BLaER1 (cell line): ENCODE measurements at regions not wholly inside any gene's neighbourhood (a gene's known extent, or its start where the extent isn't known, plus 50 kb on each side); places are given as distances from the start of the nearest gene placed in this dataset.

Source experiments
- H3K27ac ChIP-seq: shearing (Covaris generic); formaldehyde crosslinking; 2 replicates; pipeline ENCODE4 v1.8.1; 2022
- H3K27me3 ChIP-seq: shearing (Covaris generic); formaldehyde crosslinking; 2 replicates; pipeline ENCODE4 v1.8.1; 2022
- H3K36me3 ChIP-seq: shearing (Covaris generic); formaldehyde crosslinking; 2 replicates; pipeline ENCODE4 v1.8.1; 2022
- H3K4me1 ChIP-seq: shearing (Covaris generic); formaldehyde crosslinking; 2 replicates; pipeline ENCODE4 v1.8.1; 2022
- H3K4me2 ChIP-seq: shearing (Covaris generic); formaldehyde crosslinking; 2 replicates; pipeline ENCODE4 v1.8.1; 2022
- H3K4me3 ChIP-seq: shearing (Covaris generic); formaldehyde crosslinking; 2 replicates; pipeline ENCODE4 v1.8.1; 2022
- H3K9ac ChIP-seq: shearing (Covaris generic); formaldehyde crosslinking; 2 replicates; pipeline ENCODE4 v1.8.1; 2022
- H3K9me3 ChIP-seq: shearing (Covaris generic); formaldehyde crosslinking; 2 replicates; pipeline ENCODE4 v1.8.1; 2022
- H4K20me1 ChIP-seq: shearing (Covaris generic); formaldehyde crosslinking; 2 replicates; pipeline ENCODE4 v1.8.1; 2022
- Cebpa-rat ChIP-seq: shearing (Covaris generic); IDR thresholded peaks from 2 replicates; pipeline ENCODE4 v1.8.1; 2022

DNA sequence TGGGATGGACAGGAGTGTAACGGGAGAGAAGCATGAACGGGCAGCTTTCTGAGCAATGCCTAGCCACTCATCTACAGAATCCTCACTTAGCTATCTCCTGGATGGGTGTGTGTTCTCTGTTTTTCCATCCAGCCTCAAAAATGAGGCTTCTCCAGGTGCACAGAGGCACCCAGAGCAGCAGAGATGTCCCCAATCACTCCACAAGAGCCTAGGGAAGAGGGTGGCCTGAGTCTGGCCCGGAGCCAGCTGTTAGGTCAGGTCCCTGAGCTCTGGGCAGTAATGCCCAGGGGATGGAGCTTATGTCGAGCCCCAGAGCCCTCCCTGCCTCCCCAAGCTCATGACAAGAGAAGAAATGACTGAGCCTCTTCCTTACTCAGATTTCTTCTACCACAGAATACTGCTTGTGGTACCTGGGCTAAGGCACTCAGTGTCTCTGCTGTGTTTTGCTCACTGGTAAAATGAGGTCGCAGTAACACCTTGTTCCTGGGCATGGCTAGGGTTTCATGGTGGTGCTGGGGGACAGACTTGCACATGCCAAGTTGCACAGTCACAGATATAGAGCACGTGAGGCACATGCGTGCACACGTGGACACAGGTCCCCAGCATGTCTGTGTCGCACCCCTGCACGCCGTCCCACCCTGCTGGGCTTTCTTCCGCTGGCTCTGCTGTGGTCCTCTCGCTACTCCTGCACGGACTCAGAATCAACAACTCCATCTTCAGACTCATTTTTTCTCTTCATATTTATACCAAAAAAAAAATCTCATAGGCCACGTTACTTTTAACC, 86.6 kb upstream of the SOX1 start:
- no peaks in the 10 kb centered on the region for H3K27me3 ChIP-seq
- TF ChIP-seq Cebpa-rat, result no peak
- no peaks in the 10 kb centered on the region for H4K20me1 ChIP-seq

DNA sequence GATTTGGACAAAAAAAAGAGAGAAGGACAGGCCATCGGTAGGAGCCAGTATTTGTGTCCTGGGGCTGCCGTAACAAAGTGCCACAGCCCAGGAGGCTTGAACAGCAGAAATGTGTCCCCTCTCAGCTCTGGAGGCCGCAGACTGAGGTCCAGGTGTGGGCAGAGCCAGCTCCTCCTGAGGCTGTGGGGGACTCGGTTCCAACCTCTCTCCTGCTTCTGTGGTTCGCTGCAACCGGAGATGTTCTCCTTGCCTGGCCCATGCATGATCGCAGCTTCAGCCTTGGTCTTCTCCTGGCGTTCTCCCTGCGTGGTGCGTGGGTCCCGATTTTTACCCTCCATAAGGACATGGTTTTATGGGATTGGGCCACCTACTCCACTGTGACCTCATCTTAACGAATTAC, 85.9 kb upstream of the SOX1 start:
- Histone ChIP-seq H3K4me2 (no peak overlapping the region), H3K27ac (no peak overlapping the region), H3K9me3 (no peaks in the 10 kb centered on the region), H3K36me3 (no peaks in the 10 kb centered on the region), H3K27me3 (no peaks in the 10 kb centered on the region), H4K20me1 (no peaks in the 10 kb centered on the region), H3K4me3 (no peak overlapping the region), H3K4me1 (no peaks in the 10 kb centered on the region), H3K9ac (no peak overlapping the region)
- TF ChIP-seq Cebpa-rat, result no peak

More for the DNA sequence above, 86.6 kb upstream of the SOX1 start:
- no peaks in the 10 kb centered on the region for H3K36me3 ChIP-seq
- H3K4me1 ChIP-seq, result no peaks in the 10 kb centered on the region
- H3K4me3 ChIP-seq, result no peak overlapping the region
- no peaks in the 10 kb centered on the region for H3K9me3 ChIP-seq
- no peak overlapping the region for H3K27ac ChIP-seq
- no peak overlapping the region for H3K9ac ChIP-seq
- H3K4me2 ChIP-seq, result no peak overlapping the region

DNA sequence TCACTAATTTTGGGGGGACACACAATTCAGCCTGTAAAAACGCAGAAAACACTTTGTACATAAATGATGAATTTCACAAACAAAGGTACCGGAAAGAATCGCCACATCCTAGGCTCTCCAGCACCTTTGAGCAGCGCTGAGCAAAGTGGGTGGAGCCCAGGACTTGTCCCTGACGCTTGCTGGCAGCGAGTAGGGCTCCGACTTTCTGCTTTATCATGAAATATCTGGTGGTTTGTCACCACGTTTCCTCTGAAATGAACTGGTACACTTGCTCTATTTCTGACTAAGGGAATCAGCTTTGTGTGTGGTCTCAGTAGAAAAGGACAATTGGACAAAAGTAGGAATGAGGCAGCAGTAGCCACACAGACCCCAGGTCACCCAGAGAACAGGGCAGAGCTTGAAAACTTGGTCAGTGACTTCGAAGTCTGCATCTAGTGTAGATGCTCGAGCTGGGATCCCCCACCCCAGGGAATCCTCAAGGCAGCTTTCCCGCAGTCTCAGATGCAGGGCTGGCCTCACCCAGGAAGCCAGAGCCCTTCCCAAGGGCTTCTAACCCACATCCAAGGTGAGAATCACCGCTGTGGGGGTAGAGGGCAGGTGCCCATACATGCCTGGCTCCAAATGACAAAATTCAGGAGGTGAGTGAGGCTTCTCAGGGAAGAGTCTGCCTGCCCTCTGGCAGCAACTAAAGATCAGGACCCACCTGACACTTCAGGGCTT, 85.3 kb upstream of the SOX1 start:
- Histone ChIP-seq H4K20me1 (no peaks in the 10 kb centered on the region), H3K9me3 (no peaks in the 10 kb centered on the region), H3K36me3 (no peaks in the 10 kb centered on the region), H3K4me2 (no peak overlapping the region), H3K9ac (no peak overlapping the region), H3K4me1 (no peaks in the 10 kb centered on the region), H3K4me3 (no peak overlapping the region), H3K27me3 (no peaks in the 10 kb centered on the region), H3K27ac (no peak overlapping the region)
- TF ChIP-seq Cebpa-rat, result no peak

DNA sequence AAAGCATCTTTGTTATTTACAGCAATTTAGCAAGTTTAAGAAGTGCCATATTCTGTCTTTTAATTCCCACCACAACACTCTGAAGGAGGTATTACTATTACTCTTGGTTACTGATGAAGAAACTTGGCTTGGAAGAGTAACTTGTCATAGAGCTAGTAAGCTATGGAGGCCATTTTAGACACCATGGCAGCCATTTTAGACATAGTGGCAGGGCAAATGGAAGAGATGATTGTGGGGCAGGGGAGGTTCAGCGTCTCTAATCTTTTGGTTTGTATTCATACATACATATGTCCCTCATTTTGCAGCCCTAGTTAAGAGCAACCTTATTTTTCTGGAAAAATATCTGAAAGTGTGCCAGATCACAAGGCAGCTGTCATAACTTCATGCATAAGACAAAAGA, 82.6 kb upstream of the SOX1 start:
- H3K27me3 ChIP-seq, result no peaks in the 10 kb centered on the region
- H3K4me1 ChIP-seq, result no peaks in the 10 kb centered on the region
- H4K20me1 ChIP-seq, result no peaks in the 10 kb centered on the region
- TF ChIP-seq Cebpa-rat, result no peak
- no peaks in the 10 kb centered on the region for H3K36me3 ChIP-seq
- H3K9ac ChIP-seq, result no peak overlapping the region
- H3K27ac ChIP-seq, result no peak overlapping the region
- H3K4me3 ChIP-seq, result no peak overlapping the region
- no peak overlapping the region for H3K4me2 ChIP-seq
- H3K9me3 ChIP-seq, result peaks cover 15% of the 10 kb centered on the region

DNA sequence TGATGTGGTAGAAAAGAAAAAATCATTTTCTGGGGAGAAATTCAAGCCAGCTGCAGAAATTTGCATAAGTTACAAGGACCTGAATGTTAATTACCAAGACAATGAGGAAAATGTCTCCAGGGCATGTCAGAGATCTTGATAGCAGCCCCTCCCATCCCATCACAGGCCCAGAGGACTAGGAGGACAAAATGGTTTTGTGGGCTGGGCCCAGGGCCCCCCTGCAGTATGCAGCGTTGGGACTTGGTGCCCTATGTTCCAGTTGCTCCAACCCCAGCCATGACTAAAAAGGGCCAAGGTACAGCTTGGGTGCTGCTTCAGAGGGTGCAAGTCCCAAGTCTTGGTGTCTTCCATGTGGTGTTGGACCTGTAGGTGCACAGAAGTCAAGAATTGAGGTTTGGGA, 76.6 kb upstream of the SOX1 start:
- Histone ChIP-seq H3K27me3 (no peaks in the 10 kb centered on the region), H4K20me1 (no peaks in the 10 kb centered on the region), H3K27ac (no peak overlapping the region), H3K36me3 (no peaks in the 10 kb centered on the region), H3K9ac (no peak overlapping the region), H3K4me1 (no peaks in the 10 kb centered on the region), H3K4me3 (peak overlapping the region; percentile 21), H3K9me3 (peaks cover 56% of the 10 kb centered on the region), H3K4me2 (no peak overlapping the region)
- TF ChIP-seq Cebpa-rat, result no peak

DNA sequence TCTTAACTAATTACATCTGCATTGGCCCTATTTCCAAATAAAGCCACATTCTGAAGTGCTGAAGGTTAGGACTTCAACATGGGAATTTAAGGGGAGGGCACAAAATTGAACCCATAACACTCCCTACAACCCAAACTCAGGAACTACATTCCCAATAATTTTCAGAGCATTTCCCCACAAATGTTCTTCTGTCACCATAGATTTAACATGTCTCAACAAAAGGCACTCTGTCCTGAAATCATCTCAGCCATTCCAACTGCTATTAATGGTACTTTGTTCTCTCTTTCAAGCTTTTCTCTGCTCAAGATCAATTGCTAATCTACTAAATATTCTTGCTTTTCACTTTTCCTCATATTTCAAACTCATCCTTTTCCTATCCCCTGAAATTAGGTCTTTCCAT, 74.0 kb upstream of the SOX1 start:
- H3K27me3 ChIP-seq, result no peaks in the 10 kb centered on the region
- no peaks in the 10 kb centered on the region for H3K36me3 ChIP-seq
- no peak overlapping the region for H3K27ac ChIP-seq
- no peak for TF ChIP-seq Cebpa-rat
- peaks cover 55% of the 10 kb centered on the region for H3K9me3 ChIP-seq
- no peak overlapping the region for H3K4me3 ChIP-seq
- H4K20me1 ChIP-seq, result no peaks in the 10 kb centered on the region
- H3K4me1 ChIP-seq, result peaks cover 8% of the 10 kb centered on the region
- H3K4me2 ChIP-seq, result no peak overlapping the region
- H3K9ac ChIP-seq, result no peak overlapping the region

DNA sequence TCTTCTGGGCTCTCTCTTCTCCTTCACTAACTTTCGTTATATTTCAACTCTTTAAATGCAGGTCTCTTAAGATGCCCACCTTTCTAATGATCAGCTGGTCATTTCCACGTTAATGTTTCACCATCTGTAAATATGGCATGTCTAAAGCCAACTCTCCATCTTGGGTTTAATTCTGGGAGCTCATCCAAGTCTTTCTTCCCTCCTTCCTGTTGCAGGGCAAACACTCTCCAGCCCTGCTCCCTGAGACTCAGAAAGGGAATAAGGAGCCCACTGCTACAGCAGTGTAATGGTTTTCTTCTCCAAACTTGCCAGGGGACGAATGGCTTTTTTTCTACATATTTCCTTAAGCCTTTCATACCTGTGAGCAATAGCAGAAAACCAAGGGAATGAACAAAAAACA, 73.3 kb upstream of the SOX1 start:
- Histone ChIP-seq H4K20me1 (no peaks in the 10 kb centered on the region), H3K9ac (no peak overlapping the region), H3K36me3 (no peaks in the 10 kb centered on the region), H3K27me3 (no peaks in the 10 kb centered on the region), H3K4me1 (peaks cover 8% of the 10 kb centered on the region), H3K27ac (no peak overlapping the region), H3K4me2 (no peak overlapping the region), H3K4me3 (no peak overlapping the region), H3K9me3 (peaks cover 48% of the 10 kb centered on the region)
- no peak for TF ChIP-seq Cebpa-rat

DNA sequence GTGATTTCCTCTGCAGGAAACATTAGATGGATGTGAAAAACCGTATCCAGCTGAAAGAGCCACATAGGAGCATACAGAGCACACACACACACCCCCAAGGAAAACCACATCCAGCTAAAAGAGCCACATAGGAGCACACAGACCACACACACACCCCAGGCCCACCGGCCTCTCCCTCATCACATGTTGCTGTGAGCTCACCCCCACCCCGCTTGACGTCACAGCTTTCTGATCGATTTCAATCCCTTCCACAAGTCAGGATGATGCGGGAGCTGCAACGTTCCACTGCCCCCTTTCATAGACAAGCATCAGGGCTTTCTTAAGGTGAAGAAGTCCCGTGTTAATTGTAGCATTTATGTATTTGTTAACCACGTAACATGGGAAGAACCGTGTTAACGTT, 72.4 kb upstream of the SOX1 start:
- Histone ChIP-seq H3K36me3 (no peaks in the 10 kb centered on the region), H3K4me1 (peaks cover 8% of the 10 kb centered on the region), H3K4me2 (no peak overlapping the region), H3K4me3 (no peak overlapping the region), H3K27ac (no peak overlapping the region), H3K9me3 (peaks cover 39% of the 10 kb centered on the region), H3K27me3 (no peaks in the 10 kb centered on the region), H4K20me1 (no peaks in the 10 kb centered on the region), H3K9ac (no peak overlapping the region)
- TF ChIP-seq Cebpa-rat, result no peak

DNA sequence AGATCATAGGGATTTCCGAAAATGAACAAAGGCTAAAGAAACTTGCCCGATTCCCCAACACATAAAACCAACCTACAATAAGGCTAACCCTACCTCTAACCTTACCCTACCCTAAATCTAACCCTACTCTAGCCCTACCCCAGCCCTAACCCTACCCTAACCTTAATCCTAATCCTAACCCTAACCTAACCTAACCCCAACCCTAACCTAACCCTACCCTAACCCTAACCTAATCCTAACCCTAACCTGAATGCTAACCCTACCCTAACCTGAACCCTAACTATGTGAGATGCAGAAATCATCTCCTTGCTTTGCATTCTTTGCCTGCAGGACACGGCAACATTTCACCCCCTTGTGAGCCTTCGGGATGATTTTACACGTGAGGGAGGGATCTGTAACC, 67.6 kb upstream of the SOX1 start:
- Histone ChIP-seq H3K4me3 (no peak overlapping the region), H3K27me3 (no peaks in the 10 kb centered on the region), H3K4me1 (peaks cover 8% of the 10 kb centered on the region), H3K9me3 (no peaks in the 10 kb centered on the region), H4K20me1 (no peaks in the 10 kb centered on the region), H3K9ac (no peak overlapping the region), H3K4me2 (no peak overlapping the region), H3K27ac (no peak overlapping the region), H3K36me3 (no peaks in the 10 kb centered on the region)
- TF ChIP-seq Cebpa-rat, result no peak

DNA sequence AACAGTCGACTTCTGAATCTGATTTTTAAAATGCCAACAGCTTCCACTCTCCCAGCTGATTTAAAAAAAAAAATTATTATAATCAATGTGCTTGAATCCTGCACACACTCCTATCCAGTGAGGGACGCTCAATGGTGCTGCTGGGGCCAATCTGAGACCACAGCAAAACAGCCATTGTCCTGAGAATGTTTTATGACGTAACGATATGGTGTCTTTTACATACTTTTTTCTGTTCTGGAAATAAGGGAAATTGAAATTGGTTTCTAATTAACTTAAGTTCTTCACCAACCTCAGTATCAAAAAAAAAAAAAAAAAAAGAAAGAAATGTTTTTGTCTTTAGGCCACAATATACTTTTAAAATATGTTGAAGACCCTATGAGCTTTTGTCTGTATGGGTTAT, 66.1 kb upstream of the SOX1 start:
- H3K9ac ChIP-seq, result no peak overlapping the region
- H3K27me3 ChIP-seq, result no peaks in the 10 kb centered on the region
- H3K4me1 ChIP-seq, result peaks cover 8% of the 10 kb centered on the region
- peaks cover 8% of the 10 kb centered on the region for H3K9me3 ChIP-seq
- H3K4me3 ChIP-seq, result no peak overlapping the region
- no peak for TF ChIP-seq Cebpa-rat
- no peak overlapping the region for H3K4me2 ChIP-seq
- no peaks in the 10 kb centered on the region for H3K36me3 ChIP-seq
- no peaks in the 10 kb centered on the region for H4K20me1 ChIP-seq
- H3K27ac ChIP-seq, result no peak overlapping the region
